Medulla oblongata (tissue), 1 donor: ENCODE measurements at regions not wholly inside any gene's neighbourhood (a gene's known extent, or its start where the extent isn't known, plus 50 kb on each side); places are given as distances from the start of the nearest gene placed in this dataset.
"Not testable (repeated sequence)": the region's sequence is repeated elsewhere in the genome, so short reads cannot be mapped to it uniquely, and the experiment has no call there.

Experiments used
- DNase-seq: peaks from one replicate; pipeline ENCODE4 v3.0.0-alpha.2; 2015; ENCODE audit errors: extremely low spot score

GRCh38 chr1:60891281-60891680, 191.1 kb upstream of the NFIA start:
- DNase-seq, result no peak

- peak; percentile 49 for DNase-seq
These were observed 191.7 kb upstream of the NFIA start for GRCh38 chr1:60890664-60891063.

GRCh38 chr1:60889709-60890108, 192.7 kb upstream of the NFIA start:
- DNase-seq, result no peak

GRCh38 chr1:60888126-60888525, 194.2 kb upstream of the NFIA start:
- DNase-seq, result no peak

GRCh38 chr1:60886793-60887331, 195.5 kb upstream of the NFIA start:
- no peak for DNase-seq

- no peak for DNase-seq
These were observed 196.3 kb upstream of the NFIA start for GRCh38 chr1:60886090-60886489.

- no peak for DNase-seq
These were observed 202.2 kb upstream of the NFIA start for GRCh38 chr1:60880202-60880601.

GRCh38 chr1:60878323-60878722, 204.0 kb upstream of the NFIA start:
- no peak for DNase-seq

- no peak for DNase-seq
These were observed 205.0 kb upstream of the NFIA start for GRCh38 chr1:60877376-60877775.

- no peak for DNase-seq
These were observed 205.4 kb upstream of the NFIA start for GRCh38 chr1:60876952-60877351.

- no peak for DNase-seq
These were observed 207.2 kb upstream of the NFIA start for GRCh38 chr1:60875138-60875537.

- DNase-seq, result no peak
These were observed 207.6 kb upstream of the NFIA start for GRCh38 chr1:60874718-60875117.

GRCh38 chr1:60873396-60873795, 209.0 kb upstream of the NFIA start:
- not testable (repeated sequence) for DNase-seq

- DNase-seq, result no peak
These were observed 209.8 kb upstream of the NFIA start for GRCh38 chr1:60872426-60873054.

- DNase-seq, result no peak
These were observed 212.0 kb upstream of the NFIA start for GRCh38 chr1:60870269-60870865.

GRCh38 chr1:60868901-60869663, 213.3 kb upstream of the NFIA start:
- no peak for DNase-seq

GRCh38 chr1:60867782-60868181, 214.6 kb upstream of the NFIA start:
- DNase-seq, result no peak

GRCh38 chr1:60866917-60867531, 215.3 kb upstream of the NFIA start:
- DNase-seq, result peak; percentile 55

GRCh38 chr1:60866226-60866900, 216.0 kb upstream of the NFIA start:
- DNase-seq, result no peak

GRCh38 chr1:60865166-60865565, 217.2 kb upstream of the NFIA start:
- DNase-seq, result no peak

- DNase-seq, result no peak
These were observed 217.6 kb upstream of the NFIA start for GRCh38 chr1:60864722-60865121.

GRCh38 chr1:60863131-60863530, 219.2 kb upstream of the NFIA start:
- DNase-seq, result no peak
